ENCODE measurements at regions not wholly inside any gene's neighbourhood (a gene's known extent, or its start where the extent isn't known, plus 50 kb on each side); places are given as distances from the start of the nearest gene placed in this dataset.

GRCh38 chr7:12136523-12136922, 74.6 kb upstream of the TMEM106B start:
- DNase-seq: no peak

- DNase-seq: no peak
Observed at GRCh38 chr7:12137283-12137682, 73.8 kb upstream of the TMEM106B start.

DNA sequence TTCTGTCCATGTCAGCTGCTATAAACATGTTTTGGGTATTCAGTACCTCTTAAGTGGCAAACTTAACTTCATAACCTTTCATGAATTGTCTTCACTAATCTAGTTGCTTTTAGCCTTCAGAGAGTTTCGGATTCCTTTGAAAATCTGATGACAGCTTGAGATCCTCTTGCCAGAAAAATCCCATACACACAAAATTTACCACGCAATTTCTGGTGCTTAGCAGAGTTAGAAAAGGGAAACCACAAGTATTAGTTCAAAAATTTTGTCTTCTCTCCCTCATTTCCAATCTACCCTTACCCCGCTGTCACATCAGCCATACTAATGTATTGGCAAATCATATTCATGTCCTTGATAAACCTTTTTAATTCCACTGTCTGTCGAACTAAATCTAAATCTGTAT, 72.7 kb upstream of the TMEM106B start:
- no peak for DNase-seq

- DNase-seq: no peak
Observed at GRCh38 chr7:12139416-12139815, 71.7 kb upstream of the TMEM106B start.

DNA sequence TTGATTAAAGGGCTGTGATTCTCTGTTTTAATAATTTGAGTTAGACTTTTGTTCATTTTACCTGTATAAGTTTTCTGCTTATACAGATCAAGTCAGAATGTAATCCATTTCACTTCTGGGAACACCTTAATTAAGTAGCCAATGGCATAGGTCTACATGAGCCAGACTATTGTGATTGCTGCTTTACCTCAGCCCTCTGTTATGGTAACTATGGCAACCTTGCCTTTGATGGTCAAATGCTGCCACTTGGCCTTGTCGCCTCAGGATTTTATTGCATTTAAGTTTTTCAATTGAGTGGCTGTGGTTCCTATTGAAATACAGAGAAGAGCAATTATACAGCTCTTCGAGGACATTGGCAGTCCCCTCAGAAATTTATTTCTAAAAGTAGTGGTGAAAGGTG, 64.3 kb upstream of the TMEM106B start:
- DNase-seq: no peak

- DNase-seq: no peak
Observed at GRCh38 chr7:12152196-12152918, 58.7 kb upstream of the TMEM106B start.

DNA sequence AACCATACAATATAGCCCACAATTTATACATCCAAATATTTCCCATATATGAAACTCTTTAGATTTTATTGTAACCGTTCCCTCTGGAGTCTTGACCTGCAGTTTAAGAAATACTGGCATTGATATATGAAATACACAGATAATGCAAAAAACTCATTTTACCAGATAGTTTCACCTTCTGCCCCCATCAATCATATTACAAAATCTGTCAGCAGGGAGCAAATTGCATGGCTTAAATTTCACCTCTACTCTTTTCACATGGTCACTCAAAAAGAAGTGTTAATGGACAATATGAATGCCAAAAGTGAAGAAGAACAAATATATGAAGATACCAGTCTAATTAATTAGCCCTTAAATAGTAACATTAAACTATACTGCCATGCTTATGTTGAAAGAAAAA, 57.0 kb upstream of the TMEM106B start:
- no peak for DNase-seq

DNA sequence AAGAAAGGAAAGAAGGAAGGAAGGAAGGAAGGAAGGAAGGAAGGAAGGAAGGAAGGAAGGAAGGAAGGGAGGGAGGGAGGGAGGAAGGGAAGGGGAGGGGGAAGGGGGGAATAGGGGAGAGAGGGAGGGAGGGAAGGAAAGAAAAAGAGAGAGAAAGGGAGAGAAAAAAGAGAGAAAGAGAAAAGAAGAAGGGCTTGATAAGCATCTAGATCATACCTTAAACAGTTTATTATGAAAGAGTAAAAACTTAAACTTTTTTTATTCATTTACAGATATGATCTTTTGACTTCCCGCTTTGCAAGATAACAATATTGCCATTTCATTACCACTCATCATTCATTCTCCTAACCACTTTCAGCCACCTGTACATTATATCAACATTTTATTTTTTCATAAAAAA, 53.6 kb upstream of the TMEM106B start:
- no peak for DNase-seq

DNA sequence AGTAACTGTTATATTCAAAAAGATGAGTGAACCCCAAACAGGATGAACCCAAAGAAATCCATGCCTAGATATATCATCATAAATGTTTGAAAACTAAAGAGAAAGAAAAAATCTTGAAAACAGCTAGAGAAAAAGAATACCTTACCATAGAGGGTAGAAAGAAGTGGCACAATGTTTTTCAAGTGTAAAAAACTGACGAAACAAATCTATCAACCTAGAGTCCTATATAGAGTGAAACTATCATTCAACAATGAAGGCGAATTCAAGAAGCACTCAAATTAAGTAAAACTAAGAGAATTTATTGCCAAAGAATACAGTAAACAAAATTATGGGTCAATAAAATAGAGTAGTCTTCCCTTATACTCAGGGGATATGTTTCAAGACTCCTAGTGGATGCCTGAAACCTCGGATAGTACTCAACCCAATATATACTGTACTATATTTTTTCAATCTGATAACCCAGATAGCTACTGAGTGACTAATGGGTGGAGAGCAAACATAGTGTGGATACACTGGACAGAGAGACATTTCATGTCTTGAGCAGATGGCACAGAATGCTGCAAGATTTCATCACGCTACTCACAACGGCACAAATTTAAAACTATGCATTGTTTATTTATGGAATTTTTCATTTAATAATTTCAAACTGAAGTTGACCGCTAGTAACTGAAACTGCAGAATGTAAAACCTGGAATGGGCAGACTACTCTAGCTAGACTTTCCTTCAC, 52.6 kb upstream of the TMEM106B start:
- no peak for DNase-seq

- no peak for DNase-seq
Observed at GRCh38 chr7:12161146-12161545, 49.9 kb upstream of the TMEM106B start.

Measured in eye (tissue), 1 donor.